Neural progenitor cell (in vitro differentiated cells): ENCODE measurements at regions not wholly inside any gene's neighbourhood (a gene's known extent, or its start where the extent isn't known, plus 50 kb on each side); places are given as distances from the start of the nearest gene placed in this dataset.

Source experiments
- CTCF ChIP-seq: fragments of 200-600 bp; sonication (generic); IDR thresholded peaks from 2 replicates; pipeline ENCODE4 v1.5.1; 2017; ENCODE audit warnings: antibody characterized with exemption, mild to moderate bottlenecking
- EZH2 ChIP-seq: fragments of 200-600 bp; sonication (generic); IDR thresholded peaks from 2 replicates; pipeline ENCODE4 v1.6.1; 2017; ENCODE audit warnings: antibody characterized with exemption, mild to moderate bottlenecking, moderate library complexity
- EZH2phosphoT487 ChIP-seq: fragments of 200-600 bp; sonication (generic); IDR thresholded peaks from 2 replicates; pipeline ENCODE4 v1.6.1; 2017; ENCODE audit warnings: antibody characterized with exemption

- TF ChIP-seq CTCF, result no peak
- TF ChIP-seq EZH2phosphoT487, result no peak
- TF ChIP-seq EZH2, result no peak
These were observed 298.3 kb downstream of the TRIML1 start for GRCh38 chr4:188437535-188437934.
